ENCODE measurements at regions not wholly inside any gene's neighbourhood (a gene's known extent, or its start where the extent isn't known, plus 50 kb on each side); places are given as distances from the start of the nearest gene placed in this dataset.
"Not testable (repeated sequence)": the region's sequence is repeated elsewhere in the genome, so short reads cannot be mapped to it uniquely, and the experiment has no call there.

DNA sequence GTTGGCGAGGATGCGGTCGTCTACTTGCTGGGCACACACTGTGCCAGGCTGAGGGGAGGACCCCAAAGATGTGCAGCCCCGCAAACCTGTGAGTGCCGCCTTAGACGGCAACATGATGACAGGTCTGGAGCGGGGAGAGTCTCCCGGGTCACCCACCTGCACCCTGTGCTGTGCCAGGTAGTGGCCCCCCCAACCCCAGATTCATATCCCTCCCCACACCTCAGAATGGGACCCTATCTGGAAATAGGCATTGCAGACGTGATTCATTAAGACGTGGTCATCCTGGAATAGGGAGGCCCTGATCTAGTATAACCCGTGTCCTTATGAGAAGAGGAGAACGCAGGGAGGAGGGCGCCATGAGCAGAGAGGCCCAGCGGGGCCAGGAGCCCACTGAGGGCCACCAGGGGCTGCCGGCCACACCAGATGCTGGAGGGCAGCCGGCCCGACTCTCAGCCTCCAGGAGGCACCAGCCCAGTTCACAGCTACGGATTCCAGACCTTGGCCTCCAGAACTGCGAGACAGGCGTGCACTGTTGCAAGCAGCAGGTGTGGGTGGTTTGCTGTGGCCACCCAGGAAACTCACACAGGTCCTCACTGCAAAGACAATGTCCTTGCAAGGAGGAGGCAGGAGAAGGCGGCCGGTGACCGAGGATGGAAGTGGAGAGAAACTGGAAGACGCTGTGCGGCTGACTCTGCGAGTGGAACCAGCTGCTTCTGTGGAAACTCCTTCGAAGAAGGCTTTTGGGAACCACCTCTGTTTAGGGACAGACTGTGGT lies 131.9 kb upstream of the LPCAT1 start:
- no peaks in the 10 kb centered on the region for H3K27me3 ChIP-seq
- TF ChIP-seq POLR2A (IDR thresholded peaks at IDR 0.05) (no peak), EP300 (IDR thresholded peaks at IDR 0.05) (no peak)
- TF ChIP-seq, protein P1, sequence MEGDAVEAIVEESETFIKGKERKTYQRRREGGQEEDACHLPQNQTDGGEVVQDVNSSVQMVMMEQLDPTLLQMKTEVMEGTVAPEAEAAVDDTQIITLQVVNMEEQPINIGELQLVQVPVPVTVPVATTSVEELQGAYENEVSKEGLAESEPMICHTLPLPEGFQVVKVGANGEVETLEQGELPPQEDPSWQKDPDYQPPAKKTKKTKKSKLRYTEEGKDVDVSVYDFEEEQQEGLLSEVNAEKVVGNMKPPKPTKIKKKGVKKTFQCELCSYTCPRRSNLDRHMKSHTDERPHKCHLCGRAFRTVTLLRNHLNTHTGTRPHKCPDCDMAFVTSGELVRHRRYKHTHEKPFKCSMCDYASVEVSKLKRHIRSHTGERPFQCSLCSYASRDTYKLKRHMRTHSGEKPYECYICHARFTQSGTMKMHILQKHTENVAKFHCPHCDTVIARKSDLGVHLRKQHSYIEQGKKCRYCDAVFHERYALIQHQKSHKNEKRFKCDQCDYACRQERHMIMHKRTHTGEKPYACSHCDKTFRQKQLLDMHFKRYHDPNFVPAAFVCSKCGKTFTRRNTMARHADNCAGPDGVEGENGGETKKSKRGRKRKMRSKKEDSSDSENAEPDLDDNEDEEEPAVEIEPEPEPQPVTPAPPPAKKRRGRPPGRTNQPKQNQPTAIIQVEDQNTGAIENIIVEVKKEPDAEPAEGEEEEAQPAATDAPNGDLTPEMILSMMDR (IDR thresholded peaks at IDR 0.05), result no peak

DNA sequence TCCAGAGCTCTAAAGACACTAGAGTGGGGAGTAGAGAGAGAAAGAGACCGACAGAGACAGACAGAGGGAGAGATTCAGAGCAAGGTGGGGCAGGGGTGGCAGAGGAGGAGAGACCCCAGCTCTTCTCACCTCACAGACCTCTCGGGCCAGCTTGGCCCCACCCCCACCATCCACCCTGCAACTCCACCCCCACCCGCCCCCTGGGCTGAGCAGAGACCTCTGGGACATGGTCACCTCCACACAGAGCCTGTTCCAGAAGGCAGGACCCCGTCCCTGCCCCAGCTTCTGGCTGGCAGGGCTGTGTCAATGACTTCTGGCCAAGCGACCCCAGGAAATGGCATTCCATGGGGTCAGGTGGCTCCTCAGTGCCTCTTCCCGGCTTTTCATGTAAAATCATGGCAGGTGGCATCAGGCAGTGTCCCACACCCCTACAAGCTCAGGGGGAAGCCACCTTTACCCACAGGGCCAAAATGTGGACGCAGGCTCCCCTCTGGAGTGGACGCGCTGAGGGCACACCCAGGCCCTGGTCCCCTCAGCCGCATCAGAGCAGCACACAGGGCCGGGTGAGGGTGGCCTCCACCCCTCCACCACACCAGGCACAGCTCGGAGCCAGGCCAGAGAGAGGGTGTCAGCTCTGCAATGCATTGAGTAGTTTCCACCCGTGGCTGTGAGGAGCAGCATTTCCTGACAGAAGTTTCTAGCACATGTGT lies 131.2 kb upstream of the LPCAT1 start:
- Histone ChIP-seq H3K4me3 (no peak overlapping the region), H3K4me1 (ENCODE audit: insufficient read depth) (no peaks in the 10 kb centered on the region), H3K27ac (no peak overlapping the region), H3K36me3 (no peaks in the 10 kb centered on the region), H3K27me3 (no peaks in the 10 kb centered on the region), H3K9me3 (no peaks in the 10 kb centered on the region)
- 57 to 75% (median 66%) methylated on average over 13 of the region's 13 CpGs for WGBS, 3 donors
- intact Hi-C loops (cut with DNase I), result loop anchor here in 1 of 4 donors (5.0 to 10.0 kb wide), 2 partner anchors 470 to 547 kb away; no protein-coding TSS in a partner anchor
- peak in 1 of 5 donors; percentile 10 for DNase-seq
- TF ChIP-seq EP300 (IDR thresholded peaks at IDR 0.05), result no peak
- TF ChIP-seq, protein P1 (IDR thresholded peaks at IDR 0.05), result no peak

More for the DNA sequence above, 131.9 kb upstream of the LPCAT1 start:
- H3K27ac ChIP-seq, result no peak overlapping the region
- H3K4me3 ChIP-seq, result no peak overlapping the region
- intact Hi-C loops (cut with DNase I), result loop anchor here in 1 of 4 donors (5.0 to 10.0 kb wide), 2 partner anchors 471 to 547 kb away; no protein-coding TSS in a partner anchor
- 75 to 84% (median 82%) methylated on average over 27 of the region's 27 CpGs for WGBS, 3 donors
- DNase-seq, result no peak
- H3K36me3 ChIP-seq, result no peaks in the 10 kb centered on the region
- H3K9me3 ChIP-seq, result no peaks in the 10 kb centered on the region
- no peaks in the 10 kb centered on the region for H3K4me1 ChIP-seq (ENCODE audit: insufficient read depth)

DNA sequence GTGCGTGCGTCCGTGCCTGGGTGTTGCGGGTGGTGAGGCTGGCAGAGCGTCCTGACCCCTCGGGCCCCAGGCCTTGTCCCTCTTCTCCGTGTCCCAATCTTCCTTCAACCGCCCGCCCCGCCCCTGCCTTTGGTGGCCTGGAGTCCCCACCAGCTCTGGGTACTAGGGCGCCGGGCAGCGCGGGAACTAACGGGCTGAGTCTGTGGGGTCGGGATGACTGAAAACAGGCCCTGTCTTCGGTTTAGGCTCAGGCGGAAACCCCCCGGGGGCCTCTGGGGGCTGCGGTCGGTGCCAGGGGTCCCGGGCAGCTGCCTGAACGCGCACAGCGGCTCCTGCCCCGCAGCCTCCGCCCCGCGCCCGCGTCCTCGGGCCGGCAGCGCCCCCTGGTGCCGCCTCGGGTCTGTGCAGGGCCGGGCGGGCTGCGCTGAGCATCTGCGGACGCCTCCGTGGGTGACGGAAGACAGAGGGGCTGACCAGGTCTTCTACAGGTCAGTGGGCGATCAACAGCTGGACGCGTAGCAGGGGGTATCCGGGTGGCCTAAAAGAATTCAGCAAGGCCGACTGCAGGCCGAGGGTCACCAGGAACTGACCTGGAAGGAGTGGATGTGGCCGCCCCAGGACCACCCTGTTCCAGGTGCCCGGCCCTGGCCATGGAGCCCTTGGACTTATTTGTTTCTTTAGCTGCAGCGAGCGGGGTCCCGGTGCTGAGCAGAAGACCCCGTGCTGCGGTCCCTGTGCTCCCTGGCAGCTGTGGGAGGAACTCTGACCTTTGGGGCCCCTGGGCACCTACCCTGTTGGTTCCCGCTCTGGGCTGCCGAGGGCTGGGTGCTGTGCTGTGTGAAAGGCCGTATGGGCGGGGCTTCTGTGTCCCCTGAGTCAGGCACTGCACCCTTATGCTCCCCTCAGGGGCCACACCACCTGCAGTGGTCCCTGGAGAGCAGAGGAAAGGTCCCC lies 130.2 kb upstream of the LPCAT1 start:
- H3K36me3 ChIP-seq; H3K27ac ChIP-seq; H3K4me1 ChIP-seq (ENCODE audit: insufficient read depth); H3K27me3 ChIP-seq; H3K9me3 ChIP-seq; H3K4me3 ChIP-seq: not testable (repeated sequence)
- WGBS, 3 donors, result 4 to 12% (median 7%) methylated on average over 21 to 48 of the region's 60 CpGs
- intact Hi-C loops (cut with DNase I), result loop anchor here in 1 of 4 donors (10.0 kb wide), 1 partner anchor 469 kb away; no protein-coding TSS in a partner anchor
- DNase-seq, result peak in 1 of 5 donors; percentile 36

DNA sequence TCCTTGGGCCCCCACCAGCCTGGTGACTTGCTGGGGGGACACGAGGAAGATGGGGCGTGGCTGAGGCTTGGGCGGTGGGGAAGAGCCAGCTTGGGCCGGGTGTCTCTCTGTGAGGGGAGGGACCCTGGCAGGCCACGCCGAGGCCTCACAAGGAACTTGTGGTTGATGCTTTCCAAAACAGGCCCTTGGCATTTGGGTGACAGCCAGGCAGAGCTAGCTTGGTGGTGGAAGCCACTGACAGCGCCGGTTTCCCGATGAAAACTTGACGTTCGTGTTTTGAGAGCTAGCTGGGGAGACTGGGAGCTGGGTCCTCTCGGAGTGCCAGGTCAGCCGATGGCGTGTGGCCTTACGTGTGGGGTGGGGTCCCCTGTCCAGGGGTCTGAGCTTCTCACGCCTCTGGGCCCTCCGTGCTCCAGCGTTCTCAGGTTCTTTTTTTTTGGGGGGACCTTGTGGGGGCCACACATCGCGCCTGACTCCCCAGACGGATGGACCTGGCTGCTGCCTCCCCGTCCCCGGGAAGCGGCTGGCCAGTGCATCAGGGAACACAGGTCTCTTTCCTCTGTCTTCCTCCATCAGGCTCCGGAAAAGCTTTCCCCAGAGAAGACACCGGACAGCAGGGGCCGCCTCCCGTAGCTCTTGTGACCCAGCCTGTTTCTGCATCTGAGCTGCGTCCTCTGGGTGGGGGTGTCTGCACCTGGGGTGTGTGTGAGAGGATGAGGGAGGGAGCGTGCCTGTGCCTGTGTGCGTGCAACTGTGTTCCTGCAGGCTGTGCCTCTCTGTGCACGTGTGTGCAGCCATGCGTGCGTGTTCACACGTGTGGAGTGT lies 129.3 kb upstream of the LPCAT1 start:
- no peaks in the 10 kb centered on the region for H3K9me3 ChIP-seq
- H3K4me1 ChIP-seq (ENCODE audit: insufficient read depth), result no peaks in the 10 kb centered on the region
- no peak overlapping the region for H3K4me3 ChIP-seq
- DNase-seq, result peak in 1 of 5 donors; percentile 14
- H3K36me3 ChIP-seq, result no peaks in the 10 kb centered on the region
- intact Hi-C loops (cut with DNase I), result loop anchor here in 1 of 4 donors (10.0 kb wide), 1 partner anchor 468 kb away; no protein-coding TSS in a partner anchor
- no peak overlapping the region for H3K27ac ChIP-seq
- H3K27me3 ChIP-seq, result no peaks in the 10 kb centered on the region
- WGBS, 3 donors, result 18 to 39% (median 23%) methylated on average over 27 to 35 of the region's 35 CpGs
- TF ChIP-seq EP300 (IDR thresholded peaks at IDR 0.05), result no peak
- TF ChIP-seq, protein P1 (IDR thresholded peaks at IDR 0.05), result no peak
